ENCODE measurements at regions not wholly inside any gene's neighbourhood (a gene's known extent, or its start where the extent isn't known, plus 50 kb on each side); places are given as distances from the start of the nearest gene placed in this dataset.
A peak's percentile ranks its signal among the peaks of the same experiment; 100 is the strongest.

DNA sequence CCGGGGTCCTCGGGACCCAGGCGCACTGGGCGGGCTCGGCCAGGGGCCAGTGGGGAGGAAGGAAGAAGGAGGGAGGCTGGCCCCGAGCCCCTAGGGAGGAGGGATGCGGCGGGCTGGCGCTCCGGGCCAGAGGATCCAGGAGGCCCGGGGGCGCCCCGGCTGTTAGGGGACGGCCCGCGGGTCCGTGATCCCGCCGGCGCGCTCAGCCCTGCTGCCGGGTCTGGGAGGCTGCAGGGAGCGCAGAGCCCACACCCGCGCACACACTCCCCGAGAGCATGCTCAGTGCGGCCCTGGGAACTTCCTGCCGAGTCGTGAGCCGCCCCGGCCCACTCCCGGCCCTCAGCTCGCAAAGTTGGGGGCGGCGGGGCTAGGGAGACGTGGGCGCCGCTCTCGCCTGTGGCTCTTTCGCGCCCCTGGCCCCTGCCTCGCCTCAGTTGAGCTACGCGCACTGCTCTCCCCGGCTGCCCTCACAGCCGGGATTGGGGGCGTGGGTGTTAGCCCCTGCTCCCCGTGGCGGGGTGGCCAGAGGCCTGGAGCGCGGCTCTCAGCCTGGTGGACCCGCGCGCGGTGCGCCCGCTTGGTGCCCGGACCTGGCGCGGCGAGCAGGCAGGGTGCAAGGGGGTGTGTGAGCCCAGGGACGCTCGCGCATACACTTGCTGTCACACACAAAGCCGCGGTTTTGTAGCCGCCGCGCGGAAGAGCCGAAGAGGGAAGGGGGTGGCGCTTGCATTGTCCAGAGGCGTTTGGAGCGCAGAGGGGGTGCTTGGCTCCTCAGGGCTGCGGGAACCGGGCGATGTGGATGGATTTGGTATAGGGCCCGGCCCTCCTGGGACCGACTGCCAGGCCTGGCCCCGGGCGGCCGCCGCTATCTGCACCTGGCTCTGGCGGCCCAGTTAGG is 132.9 kb upstream of the MGAT5 start:
- in situ Hi-C loops (cut with MboI; ENCODE audit: low sequenced_read_pairs): no loop called here
- POLR2A ChIA-PET (ENCODE audit: unreplicated experiment): interaction anchor here (0.5 to 0.7 kb wide), 2 partner anchors 48 to 213 kb away, joined by 4 read pairs; no protein-coding TSS in a partner anchor

More for the DNA sequence above, 132.9 kb upstream of the MGAT5 start:
- intact Hi-C loops (cut with micrococcal nuclease) (no loop called here), dilution Hi-C loops (cut with HindIII; ENCODE audit: low sequenced_read_pairs, unreplicated experiment) (no loop called here)
- peaks cover 31% of the 10 kb centered on the region for H3K4me1 ChIP-seq (ENCODE audit: control insufficient read depth, insufficient read depth, low read length)
- peaks cover 22 to 56% of the 10 kb centered on the region in 2 experiments for H3K79me1 ChIP-seq (ENCODE audit: low read depth in 1 of 2, low read length in 2 of 2)
- peak overlapping the region; percentile 77 for H3K14ac ChIP-seq (replicated peaks; ENCODE audit: low read depth, low read length)
- peak overlapping the region; percentile 70 for H2AK9ac ChIP-seq (replicated peaks; ENCODE audit: low read depth, low read length, poor library complexity)
- H3K27ac ChIP-seq (ENCODE audit: insufficient read depth, low read length): peak overlapping the region; percentile 85
- no peak overlapping the region; the same call in 1 of the 2 replicates for H3K18ac ChIP-seq (ENCODE audit: low read depth, low read length)
- ATAC-seq (ENCODE audit: low read depth) (peak; percentile 54), DNase-seq (peak; percentile 71)
- no peaks in the 10 kb centered on the region for H3K27me3 ChIP-seq (ENCODE audit: control insufficient read depth, insufficient read depth, low read length)
- no peak overlapping the region for H2BK20ac ChIP-seq (ENCODE audit: low read depth, low read length)
- H3K56ac ChIP-seq (ENCODE audit: extremely low read depth, insufficient read depth, low read length): peak overlapping the region; percentile 46
- BruUV-seq (replicated peaks): no TSS peak
- H3K9me1 ChIP-seq (ENCODE audit: insufficient read depth, low read length): peaks cover 30% of the 10 kb centered on the region
- peak overlapping the region; percentile 88 for H3K4me2 ChIP-seq (ENCODE audit: low read depth, low read length)
- peak overlapping the region; percentile 37; the same call in 1 of the 2 replicates for H4K91ac ChIP-seq (ENCODE audit: insufficient read depth, low read depth, low read length)
- peak overlapping the region in 1 of 2 experiments; percentile 74; a peak in 2 of 4 replicates for H4K8ac ChIP-seq (ENCODE audit: low read depth in 2 of 2, low read length in 2 of 2)
- H2AFZ ChIP-seq (replicated peaks; ENCODE audit: low read length, poor library complexity): peak overlapping the region; percentile 86
- TF ChIP-seq FOS (IDR thresholded peaks at IDR 0.05; ENCODE audit: low read depth, low read length): no peak
- TF ChIP-seq, protein P1, sequence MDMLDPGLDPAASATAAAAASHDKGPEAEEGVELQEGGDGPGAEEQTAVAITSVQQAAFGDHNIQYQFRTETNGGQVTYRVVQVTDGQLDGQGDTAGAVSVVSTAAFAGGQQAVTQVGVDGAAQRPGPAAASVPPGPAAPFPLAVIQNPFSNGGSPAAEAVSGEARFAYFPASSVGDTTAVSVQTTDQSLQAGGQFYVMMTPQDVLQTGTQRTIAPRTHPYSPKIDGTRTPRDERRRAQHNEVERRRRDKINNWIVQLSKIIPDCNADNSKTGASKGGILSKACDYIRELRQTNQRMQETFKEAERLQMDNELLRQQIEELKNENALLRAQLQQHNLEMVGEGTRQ (IDR thresholded peaks at IDR 0.05; ENCODE audit: low read depth, low read length): no peak
- no peak for TF ChIP-seq RFX5 (IDR thresholded peaks at IDR 0.05; ENCODE audit: low read depth, low read length)
- no peak for TF ChIP-seq POLR2A (IDR thresholded peaks at IDR 0.05; ENCODE audit: low read depth, low read length)
- no peak for TF ChIP-seq RCOR1 (IDR thresholded peaks at IDR 0.05; ENCODE audit: insufficient replicate concordance, low read length)
- no peak for TF ChIP-seq RAD21 (IDR thresholded peaks at IDR 0.05; ENCODE audit: low read length)
- no peak; the same call in 1 of the 2 replicates for TF ChIP-seq MAZ (IDR thresholded peaks at IDR 0.05; ENCODE audit: borderline replicate concordance, low read depth, low read length)
- no peak for TF ChIP-seq NFE2L2 (IDR thresholded peaks at IDR 0.05; ENCODE audit: low read depth, low read length)
- TF ChIP-seq SMC3 (IDR thresholded peaks at IDR 0.05; ENCODE audit: low read depth, low read length): no peak
- no peak for TF ChIP-seq BHLHE40 (IDR thresholded peaks at IDR 0.05; ENCODE audit: low read depth, low read length)
- no peak for TF ChIP-seq CHD1 (IDR thresholded peaks at IDR 0.05; ENCODE audit: low read depth, low read length)
- TF ChIP-seq, protein P2, sequence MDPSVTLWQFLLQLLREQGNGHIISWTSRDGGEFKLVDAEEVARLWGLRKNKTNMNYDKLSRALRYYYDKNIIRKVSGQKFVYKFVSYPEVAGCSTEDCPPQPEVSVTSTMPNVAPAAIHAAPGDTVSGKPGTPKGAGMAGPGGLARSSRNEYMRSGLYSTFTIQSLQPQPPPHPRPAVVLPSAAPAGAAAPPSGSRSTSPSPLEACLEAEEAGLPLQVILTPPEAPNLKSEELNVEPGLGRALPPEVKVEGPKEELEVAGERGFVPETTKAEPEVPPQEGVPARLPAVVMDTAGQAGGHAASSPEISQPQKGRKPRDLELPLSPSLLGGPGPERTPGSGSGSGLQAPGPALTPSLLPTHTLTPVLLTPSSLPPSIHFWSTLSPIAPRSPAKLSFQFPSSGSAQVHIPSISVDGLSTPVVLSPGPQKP (IDR thresholded peaks at IDR 0.05; ENCODE audit: borderline replicate concordance, low read depth, low read length): no peak
- peak overlapping the region; percentile 50; the same call in 1 of the 2 replicates for H2BK120ac ChIP-seq (ENCODE audit: low read depth, low read length)
- no peaks in the 10 kb centered on the region for H3K9me3 ChIP-seq (ENCODE audit: control insufficient read depth, insufficient read depth, low read length)
- H2BK15ac ChIP-seq (ENCODE audit: low read depth, low read length): peak overlapping the region; percentile 30; the same call in 1 of the 3 replicates
- WGBS, 2 experiments (ENCODE audit: extremely low coverage in 2 of 2, insufficient read length in 1 of 2): 0% methylated on average over 17 of the region's 84 CpGs; no CpG with 5 or more reads in 1 of the 2 experiments
- CTCF ChIA-PET: interaction anchor here (0.6 kb wide), 1 partner anchor 14 kb away, joined by 3 read pairs; no protein-coding TSS in a partner anchor
- H3K9ac ChIP-seq (ENCODE audit: low read depth, low read length): peak overlapping the region; percentile 84
- H4K20me1 ChIP-seq (ENCODE audit: insufficient read depth, low read length): peaks cover 51% of the 10 kb centered on the region
- H3K36me3 ChIP-seq (ENCODE audit: control insufficient read depth, insufficient read depth, low read length): peaks cover 1% of the 10 kb centered on the region; the same call in 1 of the 2 replicates
- H3K23ac ChIP-seq (ENCODE audit: low read depth, low read length): peak overlapping the region; percentile 72
- peak overlapping the region; percentile 61 for H3K4ac ChIP-seq (ENCODE audit: low read depth, low read length)
- H2BK5ac ChIP-seq (ENCODE audit: low read depth, low read length, poor library complexity, severe bottlenecking): peak overlapping the region; percentile 65
- H2AK5ac ChIP-seq (ENCODE audit: low read depth, low read length): peak overlapping the region; percentile 74
- H4K5ac ChIP-seq (ENCODE audit: low read depth, low read length): no peak overlapping the region
- H3K4me3 ChIP-seq (ENCODE audit: insufficient read depth, low read depth, low read length): peak overlapping the region; percentile 51
